Right renal cortex interstitium (tissue), 3 donors: ENCODE measurements at regions not wholly inside any gene's neighbourhood (a gene's known extent, or its start where the extent isn't known, plus 50 kb on each side); places are given as distances from the start of the nearest gene placed in this dataset.

Experiments used
- DNase-seq, 3 donors: peaks; one replicate each; pipeline ENCODE4 v3.0.0-alpha.2; 2013; ENCODE audit warnings: low read depth in 3 of 3, low spot score in 2 of 3

GRCh38 chr4:15262396-15262795 is 165.4 kb upstream of the C1QTNF7 start:
- DNase-seq: no peak

DNA sequence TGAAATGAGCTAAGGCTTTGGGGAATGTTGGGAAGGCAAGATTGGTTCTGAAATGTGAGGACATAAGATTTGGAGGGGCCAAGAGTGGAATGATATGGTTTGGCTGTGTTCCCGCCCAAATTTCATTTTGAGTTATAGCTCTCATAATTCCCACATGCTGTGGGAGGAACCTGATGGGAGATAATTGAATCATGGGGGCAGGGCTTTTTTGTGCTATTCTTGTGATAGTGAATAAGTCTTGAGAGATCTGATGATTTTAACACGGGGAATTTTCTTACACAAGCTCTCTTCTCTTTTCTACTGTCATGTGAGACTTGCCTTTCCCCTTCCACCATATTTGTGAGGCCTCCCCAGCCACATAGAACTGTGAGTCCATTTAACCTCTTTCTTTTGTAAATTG is 157.6 kb upstream of the C1QTNF7 start:
- no peak for DNase-seq

DNA sequence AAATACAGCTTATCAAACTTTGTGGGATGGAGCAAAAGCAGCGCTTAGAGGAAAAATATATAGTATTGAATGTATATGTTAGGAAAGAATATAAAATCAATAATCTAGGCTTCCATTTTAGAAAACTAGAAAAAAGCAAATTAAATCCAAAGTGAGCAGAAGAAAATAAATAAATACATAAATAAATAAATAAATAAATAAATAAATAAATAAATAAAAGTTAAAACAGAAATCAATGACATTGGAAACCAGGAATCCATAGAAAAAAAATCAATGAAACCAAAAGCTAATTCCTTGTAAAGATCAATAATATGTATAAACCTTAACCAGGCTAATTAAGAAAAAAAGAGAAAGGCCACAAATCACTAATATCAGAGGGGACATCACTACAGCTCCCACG is 141.8 kb upstream of the C1QTNF7 start:
- DNase-seq: no peak

GRCh38 chr4:15291122-15291521 is 136.7 kb upstream of the C1QTNF7 start:
- no peak for DNase-seq

- DNase-seq: no peak
Measured at GRCh38 chr4:15293711-15294110, 134.1 kb upstream of the C1QTNF7 start.

- DNase-seq: no peak
Measured at GRCh38 chr4:15294202-15294601, 133.6 kb upstream of the C1QTNF7 start.

DNA sequence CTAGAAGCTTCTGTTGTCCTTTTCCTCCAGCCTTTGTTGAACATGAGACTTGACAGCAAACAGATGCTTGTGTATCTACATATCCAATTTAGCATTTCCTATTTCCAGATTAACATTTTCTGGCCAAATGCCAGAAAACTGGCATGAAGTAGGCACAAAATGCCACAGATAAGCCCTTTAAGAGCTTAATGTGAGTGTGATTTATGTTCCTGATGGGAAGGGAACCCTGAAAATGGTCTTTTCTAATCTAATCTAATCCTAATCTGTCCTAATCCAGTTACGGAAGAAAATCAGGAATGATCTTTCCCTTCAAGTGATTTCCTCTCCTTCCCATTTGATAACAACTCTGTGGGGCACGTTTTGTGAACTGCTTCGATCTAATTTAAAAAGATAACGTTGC is 133.0 kb upstream of the C1QTNF7 start:
- no peak for DNase-seq

DNA sequence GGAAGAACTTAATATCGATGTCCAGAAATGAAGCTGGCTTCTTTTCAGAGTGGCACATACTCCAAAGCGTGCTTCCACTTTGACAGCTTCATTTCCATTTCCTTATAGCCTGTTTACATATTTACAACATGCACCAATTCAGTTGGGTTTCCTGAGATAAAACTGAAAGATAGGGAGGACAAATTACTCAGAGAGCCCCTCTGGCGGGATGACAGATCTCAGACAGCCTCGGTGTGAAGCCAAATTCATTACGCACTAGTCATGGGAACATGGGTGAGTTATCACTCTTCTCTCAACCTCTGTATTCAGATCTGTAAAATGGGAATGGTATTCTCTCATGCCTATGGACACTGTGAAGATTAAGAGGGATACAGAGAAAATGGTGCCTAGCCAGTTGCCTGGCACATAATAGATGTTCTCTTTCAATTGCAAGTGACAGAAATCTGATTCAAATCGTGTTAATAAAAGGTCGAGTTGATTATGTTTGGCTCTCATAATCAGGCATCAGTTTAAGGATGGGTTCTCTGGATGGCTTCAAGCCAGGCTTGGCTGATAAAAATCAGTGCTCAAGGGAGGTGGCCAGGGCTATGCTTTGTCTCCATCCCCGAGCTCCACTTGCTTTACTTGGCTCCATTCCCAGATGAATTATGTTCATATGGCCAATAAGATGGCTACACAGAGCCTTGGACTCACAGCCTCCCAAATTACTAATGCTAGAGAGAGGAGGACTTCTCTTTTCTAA is 132.2 kb upstream of the C1QTNF7 start:
- DNase-seq: no peak

DNA sequence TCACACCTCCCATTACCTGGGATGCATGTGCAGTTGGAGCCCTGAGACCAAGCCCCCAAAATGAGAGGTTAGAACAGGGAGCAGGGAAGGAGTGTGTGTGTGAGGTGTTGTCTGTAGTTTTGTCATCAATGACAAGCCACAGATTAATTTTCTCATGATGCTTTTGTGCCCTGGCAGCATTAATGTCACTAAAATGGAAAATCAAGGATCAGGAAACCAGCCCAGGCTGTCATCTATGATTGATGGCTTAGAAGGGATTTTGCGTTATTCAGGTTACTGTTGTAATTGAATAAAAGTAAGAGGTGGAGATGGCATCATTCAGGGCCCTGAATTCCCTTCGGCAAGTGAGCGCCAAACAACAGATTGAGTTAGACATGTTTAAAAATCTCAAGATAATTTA is 130.5 kb upstream of the C1QTNF7 start:
- DNase-seq: no peak

- no peak for DNase-seq
Measured at GRCh38 chr4:15299627-15300026, 128.2 kb upstream of the C1QTNF7 start.

GRCh38 chr4:15303052-15303641 is 124.7 kb upstream of the C1QTNF7 start:
- no peak for DNase-seq

DNA sequence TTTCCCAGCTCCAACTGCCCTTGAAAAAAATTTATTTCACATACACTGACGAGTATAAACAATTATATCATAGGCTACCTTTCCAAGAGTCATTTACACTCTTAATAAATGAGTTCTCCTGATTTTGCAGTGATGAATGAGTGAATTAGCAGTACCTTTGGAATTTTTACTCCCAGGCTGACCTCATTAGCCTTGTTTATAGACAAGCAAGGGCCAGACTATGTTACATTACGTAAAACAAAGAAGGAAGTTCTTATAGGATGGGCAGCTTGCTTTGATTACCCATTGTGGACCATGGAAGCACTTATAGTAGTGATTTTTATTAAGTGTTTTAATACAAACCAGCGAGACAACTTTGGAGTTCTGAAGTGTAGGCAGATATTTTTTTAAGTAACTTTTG is 112.9 kb upstream of the C1QTNF7 start:
- DNase-seq: no peak

GRCh38 chr4:15317246-15317645 is 110.6 kb upstream of the C1QTNF7 start:
- DNase-seq: no peak

GRCh38 chr4:15318621-15319348 is 109.0 kb upstream of the C1QTNF7 start:
- no peak for DNase-seq

DNA sequence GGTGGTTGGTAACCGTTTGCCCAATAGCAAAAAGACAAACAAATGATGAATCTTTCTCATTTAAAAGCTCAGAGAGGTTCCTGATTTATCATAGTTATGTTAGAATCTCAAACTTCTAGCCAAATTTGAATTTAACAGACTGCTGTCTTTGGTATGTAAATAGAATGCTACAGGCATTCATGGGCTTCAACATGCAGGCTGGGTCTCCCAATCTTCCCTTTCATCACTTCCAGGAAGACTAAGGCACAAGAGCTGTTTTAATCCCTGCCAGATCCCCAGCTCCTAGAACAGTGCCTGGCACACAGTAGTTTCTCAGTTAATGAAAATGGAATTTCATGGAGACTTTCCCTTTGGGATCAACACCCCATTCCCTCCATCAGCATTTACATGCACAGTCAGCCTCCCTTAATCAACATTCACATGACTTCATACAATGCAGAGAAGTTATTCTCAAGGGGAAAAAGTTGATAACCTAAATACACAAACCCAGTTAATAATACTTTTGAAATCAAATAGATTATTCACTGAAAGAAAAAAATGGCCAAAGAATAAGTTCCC is 107.6 kb upstream of the C1QTNF7 start:
- DNase-seq: no peak

GRCh38 chr4:15322006-15322405 is 105.8 kb upstream of the C1QTNF7 start:
- no peak for DNase-seq

- no peak for DNase-seq
Measured at GRCh38 chr4:15325987-15326386, 101.8 kb upstream of the C1QTNF7 start.

DNA sequence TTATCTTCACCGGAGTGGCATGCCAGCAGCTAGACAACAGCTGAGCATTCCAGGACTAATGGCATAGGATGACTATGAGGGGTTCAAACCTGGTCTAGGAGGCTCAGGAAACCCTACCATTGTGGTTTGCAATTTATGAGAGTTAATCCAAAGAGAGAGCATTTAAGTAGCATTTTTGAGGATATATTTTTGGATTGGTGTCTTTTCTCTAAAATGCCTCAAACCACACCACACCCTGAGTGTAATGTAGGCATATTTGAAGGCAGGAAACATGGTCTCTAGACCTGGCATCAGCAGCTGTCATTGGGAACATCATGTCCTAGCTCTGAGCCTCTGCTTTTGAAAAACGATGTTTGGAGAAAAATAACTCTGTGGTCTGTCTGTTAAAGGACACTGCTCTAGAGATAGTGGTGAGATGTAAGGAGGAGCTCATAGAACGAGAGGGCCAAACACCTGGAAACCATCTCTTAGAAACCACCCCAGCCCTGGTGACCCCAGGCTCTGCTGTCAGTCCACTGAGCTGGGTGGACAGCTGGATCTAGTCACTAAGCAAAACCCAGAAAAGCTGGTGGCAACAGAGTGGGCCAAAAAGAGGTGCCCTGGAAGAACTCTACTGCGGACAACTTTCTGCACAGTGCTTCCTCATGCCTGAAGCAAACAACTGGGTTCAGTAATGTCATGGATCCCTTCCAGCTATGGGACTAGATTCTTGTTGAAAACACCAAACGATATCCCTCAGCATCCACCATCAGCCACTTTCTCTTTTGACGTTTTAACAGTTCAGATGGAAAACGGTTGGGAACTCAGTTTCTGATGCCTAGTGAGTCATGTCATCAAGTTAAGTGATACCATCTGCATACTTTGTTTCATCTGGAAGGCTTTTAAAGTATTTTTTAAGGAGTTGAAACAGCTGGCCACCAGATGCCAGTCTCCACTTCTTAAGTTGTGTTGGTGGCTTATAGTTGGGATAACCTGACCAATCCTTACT is 100.2 kb upstream of the C1QTNF7 start:
- DNase-seq: peak in 2 of 3 donors; percentile 63 to 64

DNA sequence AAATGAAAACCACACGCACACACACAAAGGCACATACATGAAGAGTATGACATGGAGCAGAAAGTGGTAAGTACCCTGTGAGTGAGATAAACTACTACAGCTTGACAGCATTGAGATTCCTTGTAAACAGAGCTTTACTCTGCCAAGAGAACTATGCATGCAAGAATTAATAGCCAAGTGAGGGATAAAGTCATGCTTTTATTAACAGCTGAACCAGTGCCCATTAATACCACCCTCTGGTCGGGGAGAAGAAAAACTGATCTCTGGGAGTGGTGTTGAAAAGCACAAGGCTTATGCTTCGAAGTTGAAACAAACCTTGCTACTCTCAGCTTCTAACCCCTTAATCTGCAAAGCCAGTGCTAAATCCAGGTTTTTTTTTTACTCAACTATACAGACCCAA is 95.9 kb upstream of the C1QTNF7 start:
- DNase-seq: no peak

DNA sequence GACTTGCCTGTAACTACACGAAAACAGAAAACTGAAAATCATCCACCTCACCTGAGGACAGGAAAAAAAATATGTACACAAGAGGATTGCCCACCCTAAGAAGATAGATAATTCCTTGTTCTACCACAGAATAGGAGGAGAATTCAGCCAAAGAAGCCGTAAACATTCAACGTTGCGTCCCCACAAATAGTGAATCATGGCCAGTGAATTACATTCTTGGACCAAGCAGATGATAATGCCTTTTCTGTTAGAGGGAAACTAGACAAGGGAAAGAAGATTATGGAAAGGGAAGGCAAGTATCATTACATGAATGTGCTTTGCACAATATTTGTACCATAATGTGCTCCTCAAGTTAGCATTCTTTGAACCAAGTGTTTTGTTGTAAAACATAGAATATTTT is 95.5 kb upstream of the C1QTNF7 start:
- DNase-seq: no peak
